ENCODE measurements at regions not wholly inside any gene's neighbourhood (a gene's known extent, or its start where the extent isn't known, plus 50 kb on each side); places are given as distances from the start of the nearest gene placed in this dataset.
A peak's percentile ranks its signal among the peaks of the same experiment; 100 is the strongest.
"Not testable (repeated sequence)": the region's sequence is repeated elsewhere in the genome, so short reads cannot be mapped to it uniquely, and the experiment has no call there.

DNA sequence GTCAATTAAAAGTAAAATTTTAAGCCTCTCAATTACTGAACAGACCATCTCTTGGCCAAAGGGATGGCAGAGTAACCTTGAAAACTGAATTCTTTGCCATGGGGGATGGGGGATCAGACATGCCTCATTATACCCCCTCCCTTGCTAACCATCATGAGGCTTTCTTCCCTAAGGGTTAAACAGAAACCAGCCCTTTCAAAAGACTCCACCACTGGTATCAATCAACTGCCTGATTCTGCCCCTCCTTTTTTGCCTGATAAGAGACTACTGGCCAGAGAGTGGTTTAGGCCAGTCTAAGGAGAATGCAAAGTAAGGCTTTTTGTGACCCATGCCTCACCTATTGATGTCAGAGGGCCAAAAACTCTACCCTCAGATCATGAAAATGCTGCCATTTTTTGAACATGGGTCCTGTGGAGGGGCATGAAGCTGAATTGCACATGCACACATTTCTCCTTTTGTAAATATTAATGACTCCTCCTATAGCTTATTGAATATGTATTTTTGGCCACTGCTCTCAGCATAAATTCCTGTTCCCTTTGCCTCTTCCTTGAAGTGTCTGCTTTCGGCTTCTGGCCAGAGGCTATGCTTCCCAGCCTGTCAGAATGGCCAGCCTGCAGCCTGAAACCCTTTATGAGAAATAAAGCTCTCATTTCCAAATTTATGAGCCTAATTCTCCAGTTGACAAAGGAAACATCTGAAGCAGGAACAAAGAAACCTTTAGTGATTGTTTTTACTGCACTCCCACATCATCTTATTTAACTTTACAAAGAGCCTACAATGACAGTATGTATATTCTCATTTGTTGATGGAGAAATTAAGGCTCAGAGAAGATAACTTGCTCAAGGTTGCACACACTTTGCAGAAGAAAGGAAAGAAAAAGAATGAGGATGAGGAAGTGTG is 270.7 kb upstream of the CELF4 start:
- Mint-ChIP-seq H3K9me3 (peaks cover 19% of the 10 kb centered on the region), H3K27ac (no peak overlapping the region), H3K36me3 (ENCODE audit: low read depth) (peaks cover 4% of the 10 kb centered on the region), H3K4me1 (peaks cover 24% of the 10 kb centered on the region), H3K27me3 (ENCODE audit: insufficient read depth) (no peaks in the 10 kb centered on the region), H3K4me3 (no peak overlapping the region)
- no peaks in the 10 kb centered on the region for H3K36me3 ChIP-seq (ENCODE audit: control insufficient read depth, insufficient read depth, low read length)
- no peak for DNase-seq
- H3K27ac ChIP-seq (ENCODE audit: low read depth, low read length) = peak overlapping the region; percentile 34
- TF ChIP-seq, protein P1, sequence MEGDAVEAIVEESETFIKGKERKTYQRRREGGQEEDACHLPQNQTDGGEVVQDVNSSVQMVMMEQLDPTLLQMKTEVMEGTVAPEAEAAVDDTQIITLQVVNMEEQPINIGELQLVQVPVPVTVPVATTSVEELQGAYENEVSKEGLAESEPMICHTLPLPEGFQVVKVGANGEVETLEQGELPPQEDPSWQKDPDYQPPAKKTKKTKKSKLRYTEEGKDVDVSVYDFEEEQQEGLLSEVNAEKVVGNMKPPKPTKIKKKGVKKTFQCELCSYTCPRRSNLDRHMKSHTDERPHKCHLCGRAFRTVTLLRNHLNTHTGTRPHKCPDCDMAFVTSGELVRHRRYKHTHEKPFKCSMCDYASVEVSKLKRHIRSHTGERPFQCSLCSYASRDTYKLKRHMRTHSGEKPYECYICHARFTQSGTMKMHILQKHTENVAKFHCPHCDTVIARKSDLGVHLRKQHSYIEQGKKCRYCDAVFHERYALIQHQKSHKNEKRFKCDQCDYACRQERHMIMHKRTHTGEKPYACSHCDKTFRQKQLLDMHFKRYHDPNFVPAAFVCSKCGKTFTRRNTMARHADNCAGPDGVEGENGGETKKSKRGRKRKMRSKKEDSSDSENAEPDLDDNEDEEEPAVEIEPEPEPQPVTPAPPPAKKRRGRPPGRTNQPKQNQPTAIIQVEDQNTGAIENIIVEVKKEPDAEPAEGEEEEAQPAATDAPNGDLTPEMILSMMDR (conservative IDR thresholded peaks at IDR 0.05) = no peak
- H3K4me1 ChIP-seq (ENCODE audit: control insufficient read depth, insufficient read depth, low read length) = peaks cover 3% of the 10 kb centered on the region
- H3K27me3 ChIP-seq (ENCODE audit: control insufficient read depth, insufficient read depth, low read length, poor library complexity, severe bottlenecking) = no peaks in the 10 kb centered on the region
- H3K9ac ChIP-seq (ENCODE audit: extremely low read depth, low read length, poor library complexity, severe bottlenecking) = no peak overlapping the region
- H3K9me3 ChIP-seq (ENCODE audit: control insufficient read depth, low read length) = peaks cover 15% of the 10 kb centered on the region
- WGBS, 2 experiments (ENCODE audit: insufficient coverage in 1 of 2, insufficient read length in 1 of 2) = 94% methylated on average over 1 of the region's 1 CpG; no CpG with 5 or more reads in 1 of the 2 experiments
- no peak overlapping the region for H3K4me3 ChIP-seq (ENCODE audit: low read length)

DNA sequence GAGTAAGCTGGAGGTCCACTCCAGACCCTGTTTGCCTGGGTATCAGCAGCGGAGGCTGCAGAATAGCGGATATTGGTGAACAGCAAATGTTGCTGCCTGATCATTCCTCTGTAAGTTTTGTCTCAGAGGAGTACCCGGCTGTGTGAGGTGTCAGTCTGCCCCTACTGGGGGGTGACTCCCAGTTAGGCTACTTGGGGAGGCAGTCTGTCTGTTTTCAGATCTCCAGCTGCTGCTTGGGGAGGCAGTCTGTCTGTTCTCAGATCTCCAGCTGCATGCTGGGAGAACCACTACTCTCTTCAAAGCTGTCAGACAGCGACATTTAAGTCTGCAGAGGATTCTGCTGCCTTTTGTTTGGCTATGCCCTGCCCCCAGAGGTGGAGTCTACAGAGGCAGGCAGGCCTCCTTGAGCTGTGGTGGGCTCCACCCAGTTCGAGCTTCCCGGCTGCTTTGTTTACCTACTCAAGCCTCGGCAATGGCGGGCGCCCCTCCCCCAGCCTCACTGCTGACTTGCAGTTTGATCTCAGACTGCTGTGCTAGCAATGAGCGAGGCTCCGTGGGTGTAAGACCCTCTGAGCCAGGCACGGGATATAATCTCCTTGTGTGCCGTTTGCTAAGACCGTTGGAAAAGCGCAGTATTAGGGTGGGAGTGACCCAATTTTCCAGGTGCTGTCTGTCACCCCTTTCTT is 266.6 kb upstream of the CELF4 start:
- H3K9me3 Mint-ChIP-seq = peaks cover 33% of the 10 kb centered on the region
- not testable (repeated sequence) for H3K27me3 ChIP-seq (ENCODE audit: control insufficient read depth, insufficient read depth, low read length, poor library complexity, severe bottlenecking)

DNA sequence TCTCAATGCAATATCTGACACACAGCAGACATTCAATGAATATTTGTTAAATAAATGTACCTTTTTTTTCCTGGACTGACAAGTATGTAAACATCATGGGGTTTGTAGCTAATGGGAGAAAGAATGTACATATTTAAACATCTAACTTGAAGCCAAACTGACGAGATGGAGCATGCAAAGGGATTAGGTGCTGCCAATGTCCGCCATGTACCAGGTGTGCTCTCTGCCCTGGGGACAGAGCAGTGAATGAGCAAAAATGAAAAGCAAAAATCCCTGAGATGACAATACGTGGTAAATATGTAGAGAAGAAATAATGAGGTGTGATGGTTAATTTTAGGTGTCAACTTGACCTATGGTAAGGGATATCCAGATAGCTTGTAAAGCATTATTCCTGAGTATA is 247.4 kb upstream of the CELF4 start:
- TF ChIP-seq, protein P1 (conservative IDR thresholded peaks at IDR 0.05) = no peak
- no peak overlapping the region for H3K9ac ChIP-seq (ENCODE audit: extremely low read depth, low read length, poor library complexity, severe bottlenecking)
- H3K36me3 Mint-ChIP-seq (ENCODE audit: low read depth) = no peaks in the 10 kb centered on the region
- no peaks in the 10 kb centered on the region for H3K27me3 ChIP-seq (ENCODE audit: control insufficient read depth, insufficient read depth, low read length, poor library complexity, severe bottlenecking)
- no peaks in the 10 kb centered on the region for H3K9me3 ChIP-seq (ENCODE audit: control insufficient read depth, low read length)
- H3K4me1 ChIP-seq (ENCODE audit: control insufficient read depth, insufficient read depth, low read length) = no peaks in the 10 kb centered on the region
- no peaks in the 10 kb centered on the region for H3K36me3 ChIP-seq (ENCODE audit: control insufficient read depth, insufficient read depth, low read length)
- no peak overlapping the region for H3K4me3 ChIP-seq (ENCODE audit: low read length)
- WGBS, 2 experiments (ENCODE audit: insufficient coverage in 1 of 2, insufficient read length in 1 of 2) = 79 to 90% methylated on average over 3 of the region's 3 CpGs
- H3K27ac Mint-ChIP-seq = no peak overlapping the region
- H3K27me3 Mint-ChIP-seq (ENCODE audit: insufficient read depth) = peaks cover 2% of the 10 kb centered on the region
- no peaks in the 10 kb centered on the region for H3K9me3 Mint-ChIP-seq
- no peaks in the 10 kb centered on the region for H3K4me1 Mint-ChIP-seq
- H3K27ac ChIP-seq (ENCODE audit: low read depth, low read length) = no peak overlapping the region
- no peak for DNase-seq
- no peak overlapping the region for H3K4me3 Mint-ChIP-seq

More for the DNA sequence above, 266.6 kb upstream of the CELF4 start:
- not testable (repeated sequence) for H3K36me3 Mint-ChIP-seq (ENCODE audit: low read depth); DNase-seq; H3K27me3 Mint-ChIP-seq (ENCODE audit: insufficient read depth); H3K27ac ChIP-seq (ENCODE audit: low read depth, low read length); H3K36me3 ChIP-seq (ENCODE audit: control insufficient read depth, insufficient read depth, low read length); H3K4me1 ChIP-seq (ENCODE audit: control insufficient read depth, insufficient read depth, low read length); H3K9ac ChIP-seq (ENCODE audit: extremely low read depth, low read length, poor library complexity, severe bottlenecking); H3K27ac Mint-ChIP-seq; H3K4me3 Mint-ChIP-seq
- Histone ChIP-seq H3K4me3 (ENCODE audit: low read length) (peak overlapping the region; percentile 35), H3K9me3 (ENCODE audit: control insufficient read depth, low read length) (peaks cover 15% of the 10 kb centered on the region)
- WGBS, 2 experiments (ENCODE audit: insufficient coverage in 1 of 2, insufficient read length in 1 of 2) = 88 to 95% methylated on average over 6 to 14 of the region's 15 CpGs
- H3K4me1 Mint-ChIP-seq = peaks cover 24% of the 10 kb centered on the region

Data from endodermal cell (in vitro differentiated cells).